Left ventricle myocardium inferior (tissue), 1 donor: ENCODE measurements at regions not wholly inside any gene's neighbourhood (a gene's known extent, or its start where the extent isn't known, plus 50 kb on each side); places are given as distances from the start of the nearest gene placed in this dataset.

Experiments
- DNase-seq: peaks from one replicate; pipeline ENCODE4 v3.0.0-alpha.2; 2020
- H3K27ac ChIP-seq: fragments of 200-600 bp; replicated peaks from 2 replicates; pipeline ENCODE4 v1.8.0; 2021
- H3K27me3 ChIP-seq: fragments of 200-600 bp; 2 replicates; pipeline ENCODE4 v1.8.0; 2021; ENCODE audit warnings: low read depth
- H3K36me3 ChIP-seq: fragments of 200-600 bp; 2 replicates; pipeline ENCODE4 v1.8.0; 2021
- H3K4me1 ChIP-seq: fragments of 200-600 bp; 2 replicates; pipeline ENCODE4 v1.8.0; 2021
- H3K4me3 ChIP-seq: fragments of 200-600 bp; 2 replicates; pipeline ENCODE4 v1.8.0; 2021; ENCODE audit warnings: mild to moderate bottlenecking, moderate library complexity
- H3K9me3 ChIP-seq: fragments of 200-600 bp; replicated peaks from 2 replicates; pipeline ENCODE4 v1.8.0; 2021
- CTCF ChIP-seq: fragments of 200-600 bp; IDR thresholded peaks from 2 replicates; pipeline ENCODE4 v1.8.0; 2021; ENCODE audit warnings: antibody characterized with exemption, mild to moderate bottlenecking, borderline replicate concordance
- intact Hi-C: fragments of 100-400 bp; cut with micrococcal nuclease; formaldehyde crosslinking; loops from one replicate; pipeline ENCODE4 v1.11.0; 2022
- donor health status: DM: no; HTN: yes; CAD: no; lungs with severe emphysema.

- DNase-seq = no peak
- peaks cover 15% of the 10 kb centered on the region for H3K9me3 ChIP-seq
- H3K4me3 ChIP-seq = no peak overlapping the region
- H3K27ac ChIP-seq = no peak overlapping the region
- TF ChIP-seq CTCF = no peak
- H3K36me3 ChIP-seq = no peaks in the 10 kb centered on the region
- H3K27me3 ChIP-seq = peaks cover 12% of the 10 kb centered on the region
- H3K4me1 ChIP-seq = no peaks in the 10 kb centered on the region
- intact Hi-C loops = no loop called here
These were observed 228.1 kb downstream of the OMA1 start for GRCh38 chr1:58318157-58319005.

GRCh38 chr1:58317694-58318093 is 228.8 kb downstream of the OMA1 start:
- H3K36me3 ChIP-seq = no peaks in the 10 kb centered on the region
- H3K27ac ChIP-seq = no peak overlapping the region
- peaks cover 12% of the 10 kb centered on the region for H3K27me3 ChIP-seq
- H3K4me3 ChIP-seq = no peak overlapping the region
- no peak for TF ChIP-seq CTCF
- H3K4me1 ChIP-seq = no peaks in the 10 kb centered on the region
- DNase-seq = no peak
- intact Hi-C loops = no loop called here
- H3K9me3 ChIP-seq = peaks cover 15% of the 10 kb centered on the region

- no peaks in the 10 kb centered on the region for H3K36me3 ChIP-seq
- no peak for DNase-seq
- H3K9me3 ChIP-seq = peaks cover 13% of the 10 kb centered on the region
- no peaks in the 10 kb centered on the region for H3K4me1 ChIP-seq
- H3K4me3 ChIP-seq = no peak overlapping the region
- H3K27me3 ChIP-seq = peaks cover 12% of the 10 kb centered on the region
- H3K27ac ChIP-seq = no peak overlapping the region
- intact Hi-C loops = no loop called here
- TF ChIP-seq CTCF = no peak
These were observed 229.4 kb downstream of the OMA1 start for GRCh38 chr1:58317086-58317485.

GRCh38 chr1:58316141-58316540 is 230.4 kb downstream of the OMA1 start:
- no peak overlapping the region for H3K4me3 ChIP-seq
- no peaks in the 10 kb centered on the region for H3K36me3 ChIP-seq
- no peak overlapping the region for H3K27ac ChIP-seq
- TF ChIP-seq CTCF = no peak
- H3K27me3 ChIP-seq = peaks cover 12% of the 10 kb centered on the region
- DNase-seq = no peak
- H3K9me3 ChIP-seq = peaks cover 4% of the 10 kb centered on the region
- H3K4me1 ChIP-seq = no peaks in the 10 kb centered on the region
- intact Hi-C loops = no loop called here

- Histone ChIP-seq H3K9me3 (no peaks in the 10 kb centered on the region), H3K4me3 (no peak overlapping the region), H3K36me3 (no peaks in the 10 kb centered on the region), H3K27me3 (peaks cover 12% of the 10 kb centered on the region), H3K4me1 (no peaks in the 10 kb centered on the region), H3K27ac (no peak overlapping the region)
- TF ChIP-seq CTCF = no peak
- intact Hi-C loops = no loop called here
- no peak for DNase-seq
These were observed 233.5 kb downstream of the OMA1 start for GRCh38 chr1:58312971-58313563.
